Epithelial cell of proximal tubule (primary cell): ENCODE measurements at regions not wholly inside any gene's neighbourhood (a gene's known extent, or its start where the extent isn't known, plus 50 kb on each side); places are given as distances from the start of the nearest gene placed in this dataset.

ENCODE experiments used
- DNase-seq: peaks from one replicate; pipeline ENCODE4 v3.0.0-alpha.2; 2011; ENCODE audit warnings: low read depth
- H3K4me3 ChIP-seq: 2 replicates; pipeline ENCODE4 v1.5.1; 2011; ENCODE audit warnings: low read depth, mild to moderate bottlenecking, low read length
- CTCF ChIP-seq: conservative IDR thresholded peaks from 2 replicates; pipeline ENCODE4 v1.5.1; 2012; ENCODE audit warnings: low read depth, mild to moderate bottlenecking, low read length

GRCh38 chr6:66369407-66369806 lies 662.4 kb upstream of the EYS start:
- TF ChIP-seq CTCF: no peak
- H3K4me3 ChIP-seq: no peak overlapping the region

GRCh38 chr6:66362888-66363287 lies 655.9 kb upstream of the EYS start:
- H3K4me3 ChIP-seq: no peak overlapping the region
- TF ChIP-seq CTCF: no peak
- DNase-seq: no peak

More at GRCh38 chr6:66369407-66369806, 662.4 kb upstream of the EYS start:
- no peak for DNase-seq

- no peak overlapping the region for H3K4me3 ChIP-seq
- no peak for TF ChIP-seq CTCF
- DNase-seq: no peak
Measured at GRCh38 chr6:66361886-66362285, 654.9 kb upstream of the EYS start.

GRCh38 chr6:66357781-66358180 lies 650.8 kb upstream of the EYS start:
- H3K4me3 ChIP-seq: no peak overlapping the region
- no peak for TF ChIP-seq CTCF
- DNase-seq: no peak

GRCh38 chr6:66355471-66355870 lies 648.4 kb upstream of the EYS start:
- no peak for DNase-seq
- TF ChIP-seq CTCF: no peak
- H3K4me3 ChIP-seq: no peak overlapping the region

- H3K4me3 ChIP-seq: no peak overlapping the region
- no peak for TF ChIP-seq CTCF
Measured at GRCh38 chr6:66344796-66345195, 637.8 kb upstream of the EYS start.

GRCh38 chr6:66340736-66341135 lies 633.7 kb upstream of the EYS start:
- TF ChIP-seq CTCF: no peak
- no peak overlapping the region for H3K4me3 ChIP-seq
- DNase-seq: no peak

More at GRCh38 chr6:66344796-66345195, 637.8 kb upstream of the EYS start:
- no peak for DNase-seq
